ENCODE measurements at regions not wholly inside any gene's neighbourhood (a gene's known extent, or its start where the extent isn't known, plus 50 kb on each side); places are given as distances from the start of the nearest gene placed in this dataset.

DNA sequence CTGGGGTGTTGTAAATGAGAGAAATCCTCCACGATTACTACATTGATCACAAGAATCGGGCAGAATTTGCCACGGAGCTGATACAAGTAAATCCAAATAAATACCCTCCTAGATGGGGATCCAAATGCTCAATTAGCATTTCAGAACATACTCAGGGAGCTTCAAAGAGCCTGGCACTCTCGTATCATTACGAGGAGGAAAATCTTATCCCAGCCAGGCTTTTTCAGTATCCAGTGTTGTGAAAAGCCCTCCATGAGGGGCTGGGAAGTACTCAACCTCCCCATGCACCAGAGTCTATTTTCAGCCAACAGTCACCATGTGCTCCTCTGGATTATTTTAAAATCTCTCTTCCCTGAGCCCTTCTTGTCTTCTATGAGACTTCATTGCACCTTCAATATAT, 122.6 kb upstream of the ARRDC4 start:
- no peak for TF ChIP-seq ESRRA (CRISPR knock-in tag; IDR thresholded peaks at IDR 0.05; ENCODE audit: borderline replicate concordance)
- no peak for TF ChIP-seq CREB1 (CRISPR knock-in tag; IDR thresholded peaks at IDR 0.05)
- no peak for TF ChIP-seq TEAD1 (CRISPR knock-in tag; IDR thresholded peaks at IDR 0.05)
- no peaks in the 10 kb centered on the region for H3K27me3 Mint-ChIP-seq (ENCODE audit: low read depth)
- no peaks in the 10 kb centered on the region for H3K36me3 Mint-ChIP-seq
- POLR2A ChIA-PET: no interaction called here
- CTCF ChIA-PET: no interaction called here
- peaks cover 12% of the 10 kb centered on the region for H3K9me3 Mint-ChIP-seq
- H3K27ac Mint-ChIP-seq: no peak overlapping the region
- H3K4me1 Mint-ChIP-seq: peaks cover 6% of the 10 kb centered on the region; the same call in 1 of the 2 replicates
- ATAC-seq (no peak), DNase-seq (ENCODE audit: low spot score) (no peak)
- H3K4me3 Mint-ChIP-seq: no peak overlapping the region

DNA sequence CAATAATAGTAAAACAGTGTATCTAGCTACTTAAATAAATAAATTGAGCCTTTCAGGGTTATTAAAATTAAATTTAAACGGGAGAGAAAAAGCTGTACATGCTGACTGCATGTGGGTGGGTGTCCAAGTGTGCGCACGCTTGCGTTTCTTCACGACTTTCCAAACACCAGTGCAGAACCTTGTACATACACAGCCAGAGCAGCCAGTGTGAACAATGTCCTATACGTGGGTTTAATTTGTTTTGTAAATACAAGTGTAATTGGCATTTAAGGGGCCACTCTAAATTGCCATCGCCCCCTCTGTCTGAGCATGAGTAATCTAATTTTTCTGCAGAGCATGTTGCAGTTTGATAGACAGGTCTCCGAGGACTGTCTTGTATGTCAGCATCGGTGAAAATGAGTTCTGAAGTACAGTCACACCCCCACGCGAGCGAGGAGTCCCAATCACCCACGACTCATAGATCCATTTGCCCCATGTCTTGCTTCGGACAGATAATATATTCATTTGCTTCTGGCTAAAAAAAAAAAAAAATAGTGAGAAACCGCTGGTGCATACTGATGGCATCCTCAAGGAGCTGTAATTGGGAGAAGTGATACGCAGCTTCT, 121.8 kb upstream of the ARRDC4 start:
- ChIA-PET CTCF (no interaction called here), POLR2A (no interaction called here)
- peaks cover 6% of the 10 kb centered on the region; the same call in 1 of the 2 replicates for H3K4me1 Mint-ChIP-seq
- no peaks in the 10 kb centered on the region for H3K27me3 Mint-ChIP-seq (ENCODE audit: low read depth)
- H3K36me3 Mint-ChIP-seq: no peaks in the 10 kb centered on the region
- no peak overlapping the region for H3K4me3 Mint-ChIP-seq
- no peak overlapping the region for H3K27ac Mint-ChIP-seq
- H3K9me3 Mint-ChIP-seq: peaks cover 5% of the 10 kb centered on the region; the same call in 1 of the 2 replicates
- ATAC-seq (no peak), DNase-seq (ENCODE audit: low spot score) (no peak)
- TF ChIP-seq, protein P1, sequence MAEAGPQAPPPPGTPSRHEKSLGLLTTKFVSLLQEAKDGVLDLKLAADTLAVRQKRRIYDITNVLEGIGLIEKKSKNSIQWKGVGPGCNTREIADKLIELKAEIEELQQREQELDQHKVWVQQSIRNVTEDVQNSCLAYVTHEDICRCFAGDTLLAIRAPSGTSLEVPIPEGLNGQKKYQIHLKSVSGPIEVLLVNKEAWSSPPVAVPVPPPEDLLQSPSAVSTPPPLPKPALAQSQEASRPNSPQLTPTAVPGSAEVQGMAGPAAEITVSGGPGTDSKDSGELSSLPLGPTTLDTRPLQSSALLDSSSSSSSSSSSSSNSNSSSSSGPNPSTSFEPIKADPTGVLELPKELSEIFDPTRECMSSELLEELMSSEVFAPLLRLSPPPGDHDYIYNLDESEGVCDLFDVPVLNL (CRISPR knock-in tag; IDR thresholded peaks at IDR 0.05; ENCODE audit: borderline replicate concordance, low read depth): no peak
- TF ChIP-seq, protein P2, sequence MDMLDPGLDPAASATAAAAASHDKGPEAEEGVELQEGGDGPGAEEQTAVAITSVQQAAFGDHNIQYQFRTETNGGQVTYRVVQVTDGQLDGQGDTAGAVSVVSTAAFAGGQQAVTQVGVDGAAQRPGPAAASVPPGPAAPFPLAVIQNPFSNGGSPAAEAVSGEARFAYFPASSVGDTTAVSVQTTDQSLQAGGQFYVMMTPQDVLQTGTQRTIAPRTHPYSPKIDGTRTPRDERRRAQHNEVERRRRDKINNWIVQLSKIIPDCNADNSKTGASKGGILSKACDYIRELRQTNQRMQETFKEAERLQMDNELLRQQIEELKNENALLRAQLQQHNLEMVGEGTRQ (CRISPR knock-in tag; IDR thresholded peaks at IDR 0.05): no peak
- no peak for TF ChIP-seq TCF7 (CRISPR knock-in tag; IDR thresholded peaks at IDR 0.05; ENCODE audit: low read depth)

DNA sequence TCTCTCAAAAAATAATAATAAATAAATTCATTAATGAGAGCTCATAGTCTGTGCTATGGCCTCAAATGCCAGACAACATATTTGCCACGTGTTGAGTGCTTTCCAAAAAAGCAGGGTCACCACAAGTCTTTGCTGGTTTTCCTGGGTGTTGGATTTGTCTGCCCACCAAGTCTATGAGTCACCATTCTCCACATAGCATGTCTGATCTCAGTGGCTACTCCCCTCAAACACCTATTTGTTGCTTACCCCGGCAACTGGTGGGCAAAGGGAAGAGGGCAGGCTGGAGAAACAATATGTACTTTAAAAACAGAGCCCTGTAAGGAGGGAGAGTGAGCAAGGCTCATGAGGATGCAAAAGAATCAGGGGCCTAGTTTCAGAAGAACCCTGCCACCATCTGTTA, 120.0 kb upstream of the ARRDC4 start:
- Mint-ChIP-seq H3K36me3 (no peaks in the 10 kb centered on the region), H3K4me1 (peaks cover 6% of the 10 kb centered on the region; the same call in 1 of the 2 replicates), H3K9me3 (no peaks in the 10 kb centered on the region), H3K27ac (no peak overlapping the region), H3K27me3 (ENCODE audit: low read depth) (no peaks in the 10 kb centered on the region), H3K4me3 (no peak overlapping the region)
- no peak for ATAC-seq
- POLR2A ChIA-PET: no interaction called here
- DNase-seq (ENCODE audit: low spot score): no peak
- CTCF ChIA-PET: no interaction called here
- TF ChIP-seq, protein P3, sequence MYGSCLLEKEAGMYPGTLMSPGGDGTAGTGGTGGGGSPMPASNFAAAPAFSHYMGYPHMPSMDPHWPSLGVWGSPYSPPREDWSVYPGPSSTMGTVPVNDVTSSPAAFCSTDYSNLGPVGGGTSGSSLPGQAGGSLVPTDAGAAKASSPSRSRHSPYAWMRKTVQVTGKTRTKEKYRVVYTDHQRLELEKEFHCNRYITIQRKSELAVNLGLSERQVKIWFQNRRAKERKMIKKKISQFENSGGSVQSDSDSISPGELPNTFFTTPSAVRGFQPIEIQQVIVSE (CRISPR knock-in tag; IDR thresholded peaks at IDR 0.05; ENCODE audit: borderline replicate concordance): no peak
- no peak for TF ChIP-seq MYBL2 (CRISPR knock-in tag; IDR thresholded peaks at IDR 0.05)
- no peak for TF ChIP-seq NFYB (CRISPR knock-in tag; conservative IDR thresholded peaks at IDR 0.05; ENCODE audit: low read depth)
- no peak for TF ChIP-seq ZNF138 (CRISPR knock-in tag; conservative IDR thresholded peaks at IDR 0.05)
- TF ChIP-seq FOXJ3 (CRISPR knock-in tag; IDR thresholded peaks at IDR 0.05; ENCODE audit: borderline replicate concordance): no peak
- TF ChIP-seq, protein P1 (CRISPR knock-in tag; IDR thresholded peaks at IDR 0.05; ENCODE audit: borderline replicate concordance, low read depth): no peak
- TF ChIP-seq, protein P4, sequence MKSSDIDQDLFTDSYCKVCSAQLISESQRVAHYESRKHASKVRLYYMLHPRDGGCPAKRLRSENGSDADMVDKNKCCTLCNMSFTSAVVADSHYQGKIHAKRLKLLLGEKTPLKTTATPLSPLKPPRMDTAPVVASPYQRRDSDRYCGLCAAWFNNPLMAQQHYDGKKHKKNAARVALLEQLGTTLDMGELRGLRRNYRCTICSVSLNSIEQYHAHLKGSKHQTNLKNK (CRISPR knock-in tag; IDR thresholded peaks at IDR 0.05): no peak
- TF ChIP-seq ELF4 (CRISPR knock-in tag; IDR thresholded peaks at IDR 0.05; ENCODE audit: low read depth): no peak
- TF ChIP-seq, protein P5, sequence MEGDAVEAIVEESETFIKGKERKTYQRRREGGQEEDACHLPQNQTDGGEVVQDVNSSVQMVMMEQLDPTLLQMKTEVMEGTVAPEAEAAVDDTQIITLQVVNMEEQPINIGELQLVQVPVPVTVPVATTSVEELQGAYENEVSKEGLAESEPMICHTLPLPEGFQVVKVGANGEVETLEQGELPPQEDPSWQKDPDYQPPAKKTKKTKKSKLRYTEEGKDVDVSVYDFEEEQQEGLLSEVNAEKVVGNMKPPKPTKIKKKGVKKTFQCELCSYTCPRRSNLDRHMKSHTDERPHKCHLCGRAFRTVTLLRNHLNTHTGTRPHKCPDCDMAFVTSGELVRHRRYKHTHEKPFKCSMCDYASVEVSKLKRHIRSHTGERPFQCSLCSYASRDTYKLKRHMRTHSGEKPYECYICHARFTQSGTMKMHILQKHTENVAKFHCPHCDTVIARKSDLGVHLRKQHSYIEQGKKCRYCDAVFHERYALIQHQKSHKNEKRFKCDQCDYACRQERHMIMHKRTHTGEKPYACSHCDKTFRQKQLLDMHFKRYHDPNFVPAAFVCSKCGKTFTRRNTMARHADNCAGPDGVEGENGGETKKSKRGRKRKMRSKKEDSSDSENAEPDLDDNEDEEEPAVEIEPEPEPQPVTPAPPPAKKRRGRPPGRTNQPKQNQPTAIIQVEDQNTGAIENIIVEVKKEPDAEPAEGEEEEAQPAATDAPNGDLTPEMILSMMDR (IDR thresholded peaks at IDR 0.05): no peak
- TF ChIP-seq SMAD4 (CRISPR knock-in tag; IDR thresholded peaks at IDR 0.05): no peak
- TF ChIP-seq, protein P6, sequence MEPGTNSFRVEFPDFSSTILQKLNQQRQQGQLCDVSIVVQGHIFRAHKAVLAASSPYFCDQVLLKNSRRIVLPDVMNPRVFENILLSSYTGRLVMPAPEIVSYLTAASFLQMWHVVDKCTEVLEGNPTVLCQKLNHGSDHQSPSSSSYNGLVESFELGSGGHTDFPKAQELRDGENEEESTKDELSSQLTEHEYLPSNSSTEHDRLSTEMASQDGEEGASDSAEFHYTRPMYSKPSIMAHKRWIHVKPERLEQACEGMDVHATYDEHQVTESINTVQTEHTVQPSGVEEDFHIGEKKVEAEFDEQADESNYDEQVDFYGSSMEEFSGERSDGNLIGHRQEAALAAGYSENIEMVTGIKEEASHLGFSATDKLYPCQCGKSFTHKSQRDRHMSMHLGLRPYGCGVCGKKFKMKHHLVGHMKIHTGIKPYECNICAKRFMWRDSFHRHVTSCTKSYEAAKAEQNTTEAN (CRISPR knock-in tag; IDR thresholded peaks at IDR 0.05): no peak
- TF ChIP-seq, protein P7, sequence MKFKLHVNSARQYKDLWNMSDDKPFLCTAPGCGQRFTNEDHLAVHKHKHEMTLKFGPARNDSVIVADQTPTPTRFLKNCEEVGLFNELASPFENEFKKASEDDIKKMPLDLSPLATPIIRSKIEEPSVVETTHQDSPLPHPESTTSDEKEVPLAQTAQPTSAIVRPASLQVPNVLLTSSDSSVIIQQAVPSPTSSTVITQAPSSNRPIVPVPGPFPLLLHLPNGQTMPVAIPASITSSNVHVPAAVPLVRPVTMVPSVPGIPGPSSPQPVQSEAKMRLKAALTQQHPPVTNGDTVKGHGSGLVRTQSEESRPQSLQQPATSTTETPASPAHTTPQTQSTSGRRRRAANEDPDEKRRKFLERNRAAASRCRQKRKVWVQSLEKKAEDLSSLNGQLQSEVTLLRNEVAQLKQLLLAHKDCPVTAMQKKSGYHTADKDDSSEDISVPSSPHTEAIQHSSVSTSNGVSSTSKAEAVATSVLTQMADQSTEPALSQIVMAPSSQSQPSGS (CRISPR knock-in tag; IDR thresholded peaks at IDR 0.05; ENCODE audit: borderline replicate concordance, low read depth): no peak
- no peak for TF ChIP-seq ZNF317 (CRISPR knock-in tag; IDR thresholded peaks at IDR 0.05; ENCODE audit: borderline replicate concordance, low read depth)
- no peak for TF ChIP-seq ZNF219 (CRISPR knock-in tag; IDR thresholded peaks at IDR 0.05; ENCODE audit: borderline replicate concordance)

Measured in WTC11 (cell line).